HG03095 (cell line): ENCODE measurements at regions not wholly inside any gene's neighbourhood (a gene's known extent, or its start where the extent isn't known, plus 50 kb on each side); places are given as distances from the start of the nearest gene placed in this dataset.

Experiments used
- ATAC-seq: cut with Tn5 transposase; IDR thresholded peaks from one replicate; pipeline ENCODE4 v1.9.1; 2021; ENCODE audit warnings: moderate library complexity; ENCODE audit not compliant: unreplicated experiment

DNA sequence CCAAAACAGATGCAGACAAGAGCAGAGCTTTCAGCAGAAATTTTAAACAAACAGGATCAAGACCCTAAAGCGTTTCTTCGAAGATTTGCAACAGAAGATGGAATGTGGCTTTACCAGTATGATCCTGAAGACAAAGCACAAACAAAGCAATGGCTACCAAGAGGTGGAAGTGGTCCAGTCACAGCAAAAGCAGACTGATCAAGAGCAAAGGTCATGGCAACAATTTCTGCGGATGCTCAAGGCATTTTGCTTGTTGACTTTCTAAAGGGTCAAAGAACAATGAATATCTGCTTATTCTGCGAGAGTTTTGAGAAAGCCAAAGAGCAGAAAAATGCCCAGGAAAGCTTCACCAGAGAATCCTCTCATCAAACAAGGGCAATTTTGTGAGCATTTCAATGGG is 130.4 kb downstream of the MBL2 start:
- ATAC-seq: no peak

DNA sequence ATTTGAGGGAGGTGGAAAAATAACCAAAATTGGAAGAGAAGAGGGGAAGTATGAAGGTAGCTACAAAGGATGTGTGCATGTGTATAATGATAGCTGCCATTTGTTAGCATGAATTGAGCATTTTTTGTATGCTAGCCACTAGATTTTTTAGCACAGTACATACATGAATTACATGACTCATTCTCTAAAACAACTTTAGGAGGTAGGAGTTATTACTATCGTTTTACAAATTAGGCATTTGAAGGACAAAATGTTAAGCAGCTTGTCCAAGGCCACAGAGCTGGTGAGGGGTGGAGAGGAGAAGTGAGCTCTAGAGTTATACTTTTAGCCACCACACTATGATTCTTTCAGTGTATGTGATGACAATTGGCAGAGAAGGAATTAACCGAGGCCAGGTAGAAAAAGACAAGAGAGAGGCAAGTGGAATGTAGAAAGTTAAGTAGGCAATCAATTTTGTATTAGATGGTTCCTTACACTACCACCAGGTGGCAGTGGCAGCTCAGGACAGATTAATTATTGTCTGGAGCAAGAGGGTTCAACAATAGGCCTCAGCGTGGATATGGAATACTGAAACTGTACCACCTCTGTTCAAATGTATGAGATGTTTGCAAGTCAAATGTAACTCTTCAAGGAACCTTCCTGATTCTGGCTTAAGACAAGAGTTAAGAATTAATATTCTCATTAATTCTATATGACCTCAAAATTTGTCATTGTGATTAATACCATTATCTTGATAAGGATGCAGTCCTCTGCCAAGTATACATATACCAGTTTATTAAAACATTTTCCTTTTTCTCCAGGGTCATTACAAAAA is 128.0 kb downstream of the MBL2 start:
- ATAC-seq: peak; percentile 63

- ATAC-seq: no peak
Measured at GRCh38 chr10:52645187-52645758, 127.3 kb downstream of the MBL2 start.

GRCh38 chr10:52649511-52649910 is 123.1 kb downstream of the MBL2 start:
- ATAC-seq: no peak

DNA sequence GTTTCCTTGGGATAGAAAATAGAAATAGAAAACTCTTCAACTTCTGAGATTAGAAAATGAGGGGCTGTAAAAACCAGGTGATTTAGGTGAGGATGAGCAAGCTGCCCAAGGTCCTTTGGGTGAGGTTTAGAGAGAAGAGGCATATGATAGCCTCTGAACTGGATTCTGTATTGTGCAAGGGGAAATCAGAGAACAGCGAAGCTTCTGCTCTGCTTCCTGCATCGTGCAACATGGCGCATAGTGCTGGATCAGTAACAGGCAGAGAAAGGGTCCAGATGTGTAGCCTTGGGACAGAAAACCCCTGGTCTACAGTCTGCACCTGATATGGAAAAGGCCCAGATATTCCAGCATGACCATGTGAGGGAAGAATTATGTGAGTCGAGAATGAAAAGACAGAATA is 121.7 kb downstream of the MBL2 start:
- no peak for ATAC-seq

- ATAC-seq: no peak
Measured at GRCh38 chr10:52651293-52651692, 121.3 kb downstream of the MBL2 start.

- no peak for ATAC-seq
Measured at GRCh38 chr10:52652431-52653262, 119.9 kb downstream of the MBL2 start.

DNA sequence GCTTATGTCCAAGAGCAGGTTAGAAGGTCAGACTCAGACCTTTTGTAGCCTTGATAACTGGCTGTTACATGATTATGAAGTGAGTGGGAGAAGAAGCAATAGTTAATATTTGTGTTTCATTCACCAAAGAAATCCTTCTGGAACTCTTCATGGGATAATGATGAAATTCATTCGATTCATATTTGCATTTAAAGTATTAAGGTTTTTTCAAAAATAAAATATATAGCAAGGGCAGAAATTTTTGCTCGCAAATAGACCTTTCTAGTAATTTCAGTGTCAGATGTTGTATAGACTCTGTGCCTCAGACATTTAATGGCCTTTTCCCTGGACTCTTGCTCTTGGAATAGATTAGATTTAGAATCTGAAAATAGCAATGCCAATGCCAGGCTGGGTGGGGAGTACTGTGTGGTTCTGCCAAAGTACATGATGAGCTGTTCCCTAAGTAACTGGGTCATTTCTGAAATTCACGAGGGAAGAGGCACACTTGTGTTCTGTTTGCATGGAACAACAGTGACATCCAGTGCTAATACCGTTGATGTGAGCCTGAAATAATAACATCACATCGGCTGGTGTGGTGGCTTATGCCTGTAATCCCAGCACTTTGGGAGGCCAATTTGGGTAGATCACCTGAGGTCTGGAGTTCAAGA is 119.2 kb downstream of the MBL2 start:
- no peak for ATAC-seq

DNA sequence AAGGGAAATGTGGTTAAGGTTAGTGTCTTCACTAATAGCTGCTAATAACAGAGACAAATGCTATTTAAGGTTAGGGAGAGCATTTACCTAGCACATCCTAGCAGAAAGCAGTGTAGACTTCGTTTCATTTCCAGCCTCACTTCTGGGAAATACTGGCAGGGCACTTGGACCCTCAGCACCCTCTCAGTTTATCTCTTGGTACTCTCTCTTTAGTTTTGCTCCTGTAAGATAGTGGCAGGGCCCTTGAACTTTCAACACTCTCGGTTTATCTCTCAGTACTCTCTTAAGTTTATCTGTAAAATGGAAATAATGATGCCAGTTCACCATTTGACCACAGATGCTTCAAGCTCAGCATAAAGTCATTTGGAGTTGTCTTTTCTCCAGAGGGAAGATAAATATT is 118.4 kb downstream of the MBL2 start:
- no peak for ATAC-seq

GRCh38 chr10:52658112-52658511 is 114.5 kb downstream of the MBL2 start:
- ATAC-seq: no peak

DNA sequence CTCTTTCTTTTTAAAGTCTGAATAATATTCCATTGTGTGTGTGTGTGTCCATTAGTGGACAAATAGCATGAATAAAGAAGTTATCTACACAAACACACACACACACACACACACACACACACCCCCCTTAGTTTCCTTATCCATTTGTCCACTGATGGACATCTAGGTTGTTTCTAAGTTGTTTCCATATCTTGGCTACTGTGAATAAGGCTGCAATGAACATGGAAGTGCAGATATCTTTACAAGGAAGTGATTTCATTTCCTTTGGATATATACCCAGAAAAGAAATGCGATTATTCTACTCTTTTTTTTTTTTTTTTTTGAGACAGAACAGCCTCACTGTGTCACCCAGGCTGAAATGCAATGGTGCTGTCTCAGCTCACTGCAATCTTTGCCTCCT is 113.5 kb downstream of the MBL2 start:
- ATAC-seq: no peak

GRCh38 chr10:52662256-52662655 is 110.3 kb downstream of the MBL2 start:
- ATAC-seq: no peak

DNA sequence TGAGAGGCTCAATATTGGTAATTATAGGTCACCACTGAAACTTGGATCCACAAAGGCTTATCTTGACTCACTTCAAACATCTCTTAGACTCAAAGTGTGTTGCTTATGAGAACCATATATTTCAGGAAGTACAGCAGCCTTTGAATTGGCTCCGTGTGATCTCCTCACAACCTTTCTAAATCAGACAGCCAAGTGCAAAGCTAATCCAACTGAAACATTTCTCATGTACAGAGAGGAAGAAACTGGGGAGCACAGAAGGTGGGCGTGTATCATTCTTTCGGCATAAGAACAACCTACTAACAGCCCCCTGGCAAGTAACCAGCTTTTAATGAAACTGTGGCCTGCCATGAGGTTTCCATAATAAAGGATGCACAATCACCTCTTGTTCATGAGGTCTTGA is 109.4 kb downstream of the MBL2 start:
- ATAC-seq: no peak

GRCh38 chr10:52664629-52665028 is 108.0 kb downstream of the MBL2 start:
- ATAC-seq: no peak

DNA sequence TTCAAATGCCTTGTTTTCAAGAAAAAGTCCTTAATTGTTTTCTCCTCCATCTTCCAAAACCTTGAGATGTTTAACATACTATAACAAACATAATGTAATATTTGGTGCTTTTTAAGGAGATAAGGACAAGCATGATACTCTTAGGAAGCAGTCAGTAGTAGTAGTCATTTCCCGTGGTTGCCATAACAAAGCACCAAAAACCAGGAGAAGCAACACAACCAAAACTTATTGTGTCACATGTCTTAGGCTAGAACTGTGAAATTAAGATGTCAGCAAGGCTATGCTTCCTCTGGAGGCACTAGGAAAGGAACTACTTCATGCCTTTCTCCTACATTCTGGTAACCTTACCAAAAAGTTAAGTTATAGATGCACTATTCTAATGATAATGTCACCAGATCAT is 106.8 kb downstream of the MBL2 start:
- ATAC-seq: no peak

- ATAC-seq: no peak
Measured at GRCh38 chr10:52666931-52667330, 105.7 kb downstream of the MBL2 start.

- no peak for ATAC-seq
Measured at GRCh38 chr10:52668024-52668423, 104.6 kb downstream of the MBL2 start.

DNA sequence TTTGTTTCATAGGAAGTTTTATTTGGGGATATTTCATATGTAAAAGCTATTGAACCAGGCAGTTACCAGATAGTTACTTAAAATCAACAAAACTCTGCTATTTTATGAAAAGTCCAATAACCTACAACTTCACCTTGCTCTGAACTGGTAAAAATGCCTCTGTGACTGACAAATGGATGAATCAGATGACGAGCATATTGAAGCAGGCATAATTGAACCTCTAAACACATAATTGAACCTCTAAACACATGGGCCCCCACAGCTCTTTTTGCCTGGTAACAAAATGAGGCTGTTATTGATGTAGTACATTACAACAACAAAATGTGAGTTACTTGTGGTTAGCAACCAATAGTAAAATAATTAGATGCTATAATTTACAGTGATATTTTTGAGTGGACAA is 99.7 kb downstream of the MBL2 start:
- no peak for ATAC-seq

GRCh38 chr10:52673468-52673867 is 99.1 kb downstream of the MBL2 start:
- ATAC-seq: no peak

DNA sequence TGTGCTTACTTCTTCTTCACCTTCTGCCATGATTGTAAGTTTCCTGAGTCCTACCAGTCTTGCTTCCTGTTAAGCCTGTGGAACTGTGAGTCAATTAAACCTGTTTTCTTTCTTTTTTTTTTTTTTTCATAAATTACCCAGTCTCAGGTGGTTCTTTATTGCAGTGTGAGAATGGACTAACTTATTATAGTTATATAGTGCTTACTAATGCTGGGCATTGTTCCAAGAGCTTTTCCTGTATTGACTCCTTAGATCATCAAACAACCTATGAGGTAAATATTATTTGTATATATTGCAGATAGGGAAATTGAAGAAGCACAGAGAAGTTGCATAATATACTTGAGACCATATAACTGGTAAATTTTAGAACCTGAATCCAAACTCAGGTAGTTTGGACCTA is 98.1 kb downstream of the MBL2 start:
- no peak for ATAC-seq

GRCh38 chr10:52677086-52677485 is 95.5 kb downstream of the MBL2 start:
- ATAC-seq: no peak
